Left colon (tissue), 2 donors: ENCODE measurements at regions not wholly inside any gene's neighbourhood (a gene's known extent, or its start where the extent isn't known, plus 50 kb on each side); places are given as distances from the start of the nearest gene placed in this dataset.
"Not testable (repeated sequence)": the region's sequence is repeated elsewhere in the genome, so short reads cannot be mapped to it uniquely, and the experiment has no call there.

Experiments used
- ATAC-seq: fragments of 200-7000 bp; cut with Tn5 transposase; one replicate; pipeline ENCODE4 v1.9.1; 2020; ENCODE audit warnings: mild to moderate bottlenecking, moderate library complexity
- DNase-seq, 2 donors: peaks; one replicate each; pipeline ENCODE4 v3.0.0-alpha.2; 2020
- intact Hi-C, 2 donors: fragments of 100-400 bp; cut with DNase I in 1 of 2; cut with micrococcal nuclease in 1 of 2; formaldehyde crosslinking; loops; one replicate each; pipeline versions ENCODE4 v1.11.2 to v1.14.0; 2022; cut with DNase I, micrococcal nuclease
- donor health status: DM: no; HTN: no; CAD: no.
- donor health status: DM: yes; HTN: yes; CAD: no.

DNA sequence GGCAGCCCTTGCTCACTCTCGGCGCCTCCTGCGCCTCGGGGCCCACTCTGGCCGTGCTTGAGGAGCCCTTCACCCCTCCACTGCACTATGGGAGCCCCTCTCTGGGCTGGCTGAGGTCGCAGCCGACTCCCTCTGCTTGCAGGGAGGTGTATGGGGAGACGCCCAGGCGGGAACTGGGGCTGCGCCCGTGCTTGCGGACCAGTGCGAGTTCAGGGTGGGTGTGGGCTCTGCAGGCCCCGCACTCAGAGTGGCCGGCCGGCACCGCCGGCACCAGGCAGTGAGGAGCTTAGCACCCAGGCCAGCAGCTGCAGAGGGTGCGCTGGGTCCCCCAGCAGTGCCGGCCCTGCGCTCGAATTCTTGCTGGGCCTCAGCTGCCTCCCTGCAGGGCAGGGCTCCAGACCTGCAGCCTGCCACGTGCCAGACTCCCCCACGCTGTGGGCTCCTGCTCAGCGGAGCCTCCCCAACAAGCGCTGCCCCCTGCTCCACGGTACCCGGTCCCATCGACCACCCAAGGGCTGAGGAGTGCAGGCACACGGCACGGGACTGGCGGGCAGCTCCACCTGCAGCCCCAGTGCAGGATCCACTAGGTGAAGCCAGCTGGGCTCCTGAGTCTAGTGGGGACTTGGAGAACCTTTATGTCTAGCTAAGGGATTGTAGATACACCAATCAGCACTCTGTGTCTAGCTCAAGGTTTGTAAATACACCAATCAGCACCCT is 54.0 kb upstream of the WWC2 start:
- intact Hi-C loops, DNase-seq, ATAC-seq: not testable (repeated sequence)

DNA sequence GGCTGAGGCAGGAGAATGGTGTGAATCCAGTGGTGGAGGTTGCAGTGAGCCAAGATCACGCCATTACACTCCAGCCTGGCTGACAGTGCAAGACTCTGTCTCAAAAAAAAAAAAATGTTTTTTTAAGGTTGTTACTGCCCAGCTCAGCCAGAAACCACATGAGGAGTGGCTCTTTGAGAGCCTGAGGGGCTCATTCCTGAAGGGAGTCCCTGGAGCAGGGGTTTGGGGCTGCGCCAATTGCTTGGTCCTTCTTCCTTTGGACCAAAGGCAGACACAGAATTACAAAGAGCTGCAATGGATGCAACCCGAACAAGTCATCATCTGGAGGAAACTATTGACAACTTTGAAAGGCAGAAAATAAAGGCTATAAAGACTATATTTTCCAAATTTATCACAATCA is 60.6 kb upstream of the WWC2 start:
- intact Hi-C loops = no loop called here
- DNase-seq (no peak), ATAC-seq (no peak)

DNA sequence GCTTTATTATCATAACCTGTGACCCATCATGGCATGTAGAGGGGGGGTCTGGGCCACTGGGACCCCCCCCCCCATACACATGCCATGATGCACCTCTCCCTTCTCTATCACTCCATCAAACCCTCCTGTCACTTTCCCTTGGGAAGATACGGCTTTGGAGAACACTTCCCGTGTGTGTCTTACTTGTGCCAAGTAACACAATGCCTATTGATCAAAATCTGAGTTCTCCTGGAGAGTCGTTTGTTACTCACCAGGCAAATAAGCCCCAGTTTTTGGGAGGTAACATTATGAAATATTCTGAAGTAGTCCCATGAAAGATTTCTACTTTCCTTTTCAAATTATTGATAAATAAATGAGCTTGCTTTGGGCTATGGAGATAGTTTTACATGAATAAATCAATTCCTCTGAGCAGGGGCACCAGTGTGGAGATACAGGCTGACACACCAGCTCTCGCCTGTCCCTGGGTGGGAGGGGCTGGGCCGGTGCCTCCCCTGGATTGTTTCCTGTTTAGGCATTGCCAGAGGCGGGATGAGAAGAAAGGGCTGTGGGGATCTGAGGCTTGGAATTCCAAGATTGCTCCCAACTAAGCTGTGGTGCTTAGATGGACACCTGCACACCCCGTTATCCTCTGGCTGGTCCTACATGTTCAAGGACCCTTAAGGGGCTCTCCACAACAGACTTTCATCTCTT is 63.2 kb upstream of the WWC2 start:
- intact Hi-C loops = no loop called here
- no peak for DNase-seq
- no peak for ATAC-seq

DNA sequence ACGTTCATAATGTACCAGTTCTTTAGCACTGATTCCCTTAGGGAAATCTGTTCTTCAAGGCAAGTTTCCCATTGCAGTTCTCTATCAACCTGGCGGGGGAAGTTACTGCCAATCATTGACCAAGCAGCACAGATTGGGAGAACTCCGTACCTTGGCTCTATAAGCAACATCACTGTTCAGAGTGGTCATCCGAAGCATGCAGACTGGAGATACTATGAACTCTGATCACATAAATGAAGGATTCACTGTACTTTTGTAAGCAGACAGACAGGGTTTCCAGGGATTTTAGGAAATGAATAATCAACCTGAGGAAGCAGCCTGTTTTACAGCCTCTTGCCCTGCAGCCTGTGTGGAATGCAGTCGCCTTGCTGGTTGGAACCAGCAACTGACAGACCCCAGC is 63.8 kb upstream of the WWC2 start:
- ATAC-seq (no peak), DNase-seq (no peak)
- intact Hi-C loops = no loop called here

DNA sequence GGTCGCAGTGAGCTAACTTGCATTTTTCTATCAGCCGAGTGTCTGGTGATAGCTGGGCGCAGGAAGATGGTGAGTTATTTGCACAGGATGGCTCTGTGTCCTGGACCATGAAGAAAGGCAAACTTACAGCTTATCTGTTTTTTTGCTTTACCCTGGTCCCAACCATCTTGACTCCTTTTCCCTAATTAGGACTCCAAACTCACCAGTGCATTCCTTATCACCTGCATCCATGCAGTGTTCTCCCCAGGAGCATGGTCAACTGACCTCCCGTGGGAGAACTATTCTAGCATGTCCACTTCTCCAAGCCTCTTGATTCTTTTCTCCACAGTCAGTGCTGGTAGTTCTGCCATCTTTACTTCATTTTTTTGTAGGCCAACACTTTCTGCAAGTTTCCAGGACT is 68.2 kb upstream of the WWC2 start:
- DNase-seq = no peak
- intact Hi-C loops = no loop called here
- ATAC-seq = no peak

DNA sequence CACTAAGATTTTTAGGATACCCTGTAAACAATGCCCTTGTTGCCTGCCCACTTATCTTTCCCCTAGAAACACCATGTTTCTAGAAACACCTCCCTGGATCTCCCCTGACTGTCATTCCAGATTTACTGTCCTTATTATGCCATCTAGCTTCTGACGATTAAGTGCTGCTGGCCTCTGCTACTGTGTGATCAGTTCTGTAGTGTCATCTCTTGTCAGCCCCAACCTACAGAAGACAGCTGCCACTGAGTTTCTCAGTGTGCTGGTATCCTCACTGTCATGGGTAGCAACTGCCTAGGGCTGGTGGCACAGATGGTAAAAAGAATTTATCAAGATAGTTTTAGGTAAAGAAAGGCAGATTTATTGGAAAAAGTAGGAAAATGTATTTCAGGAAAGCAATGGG is 68.7 kb upstream of the WWC2 start:
- no peak for ATAC-seq

DNA sequence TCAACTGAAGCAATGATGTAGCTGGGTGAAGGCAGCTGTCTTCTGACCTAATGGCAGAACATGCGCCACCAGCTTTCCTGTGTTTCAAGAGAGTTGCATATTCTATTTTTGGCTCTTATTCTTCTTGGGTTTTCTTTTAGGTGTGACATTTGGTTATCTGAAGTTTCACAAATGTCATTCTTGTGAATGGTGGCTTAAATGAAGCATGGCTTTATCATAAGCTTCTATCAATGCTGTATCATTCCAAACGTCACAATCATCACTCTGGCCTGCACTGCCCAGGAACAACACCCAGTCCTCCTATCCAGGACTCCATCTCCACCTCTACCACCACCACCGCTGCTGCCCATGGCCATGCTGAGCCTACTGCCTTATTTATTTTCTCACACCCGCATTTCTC is 69.7 kb upstream of the WWC2 start:
- ATAC-seq (no peak), DNase-seq (no peak)
- intact Hi-C loops = no loop called here

More for the DNA sequence above, 68.7 kb upstream of the WWC2 start:
- intact Hi-C loops = no loop called here
- no peak for DNase-seq

DNA sequence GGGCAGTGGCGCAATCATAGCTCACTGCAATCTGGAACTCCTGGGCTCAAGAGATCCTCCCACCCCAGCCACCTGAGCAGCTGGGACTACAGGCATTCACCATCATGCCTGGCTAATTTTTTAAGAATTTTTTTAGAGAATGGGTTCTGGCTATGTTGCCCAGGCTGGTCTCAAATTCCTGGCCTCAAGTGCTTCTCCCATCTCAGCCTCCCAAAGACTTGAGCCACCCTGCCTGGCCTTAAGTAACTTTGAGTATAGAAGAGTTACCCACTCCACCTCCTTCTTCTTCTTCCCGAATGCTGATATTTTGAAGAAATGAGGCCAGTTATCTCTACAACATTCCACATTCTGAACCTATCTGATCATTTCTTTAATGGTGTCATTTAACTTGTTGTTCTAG is 72.4 kb upstream of the WWC2 start:
- ATAC-seq (no peak), DNase-seq (no peak)
- intact Hi-C loops = no loop called here

DNA sequence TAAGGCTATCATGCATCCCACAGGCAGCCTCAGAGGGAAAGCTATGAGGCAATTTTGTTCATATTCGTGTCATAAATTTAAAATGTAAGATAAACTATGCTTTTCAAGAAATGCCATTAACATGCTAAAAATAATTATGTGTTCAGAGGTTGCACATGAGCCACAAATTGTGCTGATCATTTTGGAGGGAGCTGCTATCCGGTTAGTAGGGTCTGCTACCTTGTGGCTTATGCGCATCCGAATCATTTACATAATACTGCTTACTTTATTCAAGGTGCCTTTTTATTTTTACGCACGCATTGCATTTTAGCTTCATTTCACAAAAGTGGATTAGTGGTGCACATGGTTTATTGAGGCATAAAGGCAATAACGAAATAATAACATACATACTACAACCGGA is 76.4 kb upstream of the WWC2 start:
- DNase-seq (no peak), ATAC-seq (no peak)
- intact Hi-C loops = no loop called here

DNA sequence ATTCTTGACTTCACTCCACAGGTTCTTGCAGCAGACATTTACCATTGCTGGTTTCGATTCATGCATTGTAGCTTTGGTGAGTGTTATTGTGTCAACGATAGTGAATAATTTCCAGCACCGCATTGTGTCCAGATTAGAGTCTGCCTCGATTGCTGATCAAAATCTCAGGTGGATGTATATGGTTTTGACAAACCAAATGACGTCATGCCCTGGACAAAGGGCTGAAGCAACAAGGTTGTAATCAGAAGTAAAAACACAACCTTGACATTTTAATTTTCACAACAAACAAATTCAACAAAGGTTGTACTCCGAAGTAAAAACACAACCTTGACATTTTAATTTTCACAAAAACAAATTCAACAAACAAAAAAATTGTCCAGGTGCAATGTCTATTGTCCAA is 81.1 kb upstream of the WWC2 start:
- DNase-seq (no peak), ATAC-seq (no peak)
- intact Hi-C loops = no loop called here

DNA sequence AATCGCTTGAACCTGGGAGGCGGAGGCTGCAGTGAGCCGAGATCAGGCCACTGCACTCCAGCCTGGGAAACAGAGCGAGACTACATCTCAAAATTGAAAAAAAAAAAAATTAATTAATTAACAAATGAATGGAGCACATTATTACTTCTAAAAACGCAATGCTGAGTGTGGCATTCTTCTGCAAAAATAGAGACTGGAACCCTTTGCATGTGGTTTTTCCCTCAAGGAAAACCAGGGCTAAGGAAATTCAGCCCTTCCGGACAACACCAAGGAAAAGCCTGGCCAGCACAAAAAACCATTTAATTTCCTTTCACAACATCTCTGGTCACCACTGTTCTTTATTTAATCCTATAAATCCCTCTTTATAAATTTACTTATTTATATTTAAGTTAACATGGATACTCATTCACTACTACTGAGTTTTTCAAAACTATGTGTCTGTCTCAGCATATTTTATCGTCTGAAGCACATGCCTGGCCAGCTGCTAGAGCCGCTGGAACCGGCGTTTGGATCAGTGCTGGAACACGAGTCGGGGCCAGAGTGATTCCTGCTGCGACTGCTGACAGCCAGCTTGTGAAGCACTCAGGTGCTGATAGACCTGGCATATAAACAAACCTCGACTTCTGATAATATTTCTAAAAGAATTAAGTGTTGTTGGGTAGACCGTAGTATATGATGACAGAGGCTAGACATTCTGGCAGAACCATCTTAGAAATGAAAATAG is 84.5 kb upstream of the WWC2 start:
- intact Hi-C loops = no loop called here
- ATAC-seq (no peak), DNase-seq (no peak)

DNA sequence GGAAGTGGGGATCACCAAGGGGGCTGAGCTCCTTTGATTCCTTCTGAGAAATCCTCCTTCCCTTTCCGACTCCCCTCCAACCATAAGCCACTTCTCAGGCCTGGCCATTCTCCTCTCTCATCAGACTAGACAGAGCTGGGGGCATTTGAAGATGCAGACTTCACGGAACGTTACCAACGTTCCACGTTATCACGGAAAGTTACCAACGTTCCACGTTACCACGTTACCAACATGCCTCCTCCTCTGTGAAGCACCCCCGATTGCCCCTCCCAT is 85.4 kb upstream of the WWC2 start:
- intact Hi-C loops = no loop called here
- no peak for DNase-seq
- no peak for ATAC-seq

DNA sequence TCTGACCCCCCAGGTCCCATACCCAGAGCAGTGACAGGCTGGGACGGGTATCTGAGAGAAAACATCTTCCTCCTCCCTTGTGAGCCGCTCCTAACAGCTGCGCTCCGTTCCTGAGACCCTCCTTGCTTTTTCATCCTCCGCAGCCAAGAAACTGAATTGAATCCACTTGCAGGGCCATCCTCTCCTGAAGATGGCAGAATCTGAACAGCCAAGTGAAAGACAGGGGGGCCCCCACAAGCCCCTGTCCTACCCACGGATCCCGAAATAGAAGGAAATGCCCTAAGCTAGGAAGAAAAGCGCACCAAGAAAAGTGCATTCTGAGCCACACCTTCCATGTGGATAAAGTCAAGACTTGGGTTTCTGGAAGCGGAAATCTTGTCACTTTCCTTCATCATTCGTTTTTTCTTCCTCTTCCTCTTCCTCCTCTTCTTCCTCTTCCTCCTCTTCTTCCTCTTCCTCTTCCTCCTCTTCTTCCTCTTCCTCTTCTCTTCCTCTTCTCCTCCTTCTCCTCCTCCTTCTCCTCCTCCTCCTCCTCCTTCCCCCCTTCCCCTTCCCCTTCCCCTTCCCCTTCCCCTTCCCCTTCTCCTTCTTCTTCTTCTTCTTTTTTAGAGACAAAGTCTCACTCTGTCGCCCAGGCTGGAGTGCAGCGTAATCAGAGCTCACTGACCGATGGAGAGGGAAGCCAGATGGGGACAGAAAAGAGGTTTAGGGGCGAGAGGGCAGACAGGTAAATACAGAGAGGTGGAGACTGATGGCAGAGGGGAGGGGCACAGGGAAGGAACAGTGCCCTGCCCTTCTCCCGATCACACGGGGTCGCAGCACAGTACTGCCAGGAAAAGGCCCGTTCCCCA is 86.0 kb upstream of the WWC2 start:
- no peak for DNase-seq
- ATAC-seq = no peak
- intact Hi-C loops = no loop called here

DNA sequence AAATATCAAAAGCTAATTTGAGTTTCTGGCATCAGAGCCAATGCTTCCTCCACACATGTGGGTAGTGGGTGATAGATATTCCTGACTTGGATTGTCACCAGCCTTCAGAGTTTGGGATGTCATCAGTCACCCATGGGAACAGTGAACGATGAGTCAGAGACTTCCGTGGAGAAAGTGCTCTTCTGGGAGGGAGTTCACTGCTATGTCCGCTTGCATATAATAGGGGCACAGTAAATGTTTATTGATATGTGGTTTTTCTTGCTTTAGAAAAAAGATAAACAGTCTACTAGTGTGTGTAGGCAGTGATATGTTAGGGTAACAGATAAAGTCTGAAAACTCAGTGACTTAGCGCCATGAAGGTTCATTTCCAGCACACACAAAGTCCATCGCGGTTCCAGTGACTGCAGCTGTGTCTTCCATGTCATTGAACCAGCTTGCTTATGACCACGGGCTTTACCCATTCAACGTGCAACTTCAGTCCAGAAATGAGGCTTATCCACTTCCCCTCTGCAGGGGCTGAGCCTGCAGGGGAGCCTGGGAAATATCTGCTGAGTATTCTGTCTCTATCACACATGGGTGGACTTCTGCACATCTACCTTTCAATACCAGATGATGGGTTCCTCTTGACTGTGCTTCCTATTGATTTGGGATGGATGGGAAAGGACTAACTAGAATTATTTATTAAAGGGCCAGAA is 87.7 kb upstream of the WWC2 start:
- no peak for DNase-seq
- intact Hi-C loops = no loop called here
- ATAC-seq = no peak

DNA sequence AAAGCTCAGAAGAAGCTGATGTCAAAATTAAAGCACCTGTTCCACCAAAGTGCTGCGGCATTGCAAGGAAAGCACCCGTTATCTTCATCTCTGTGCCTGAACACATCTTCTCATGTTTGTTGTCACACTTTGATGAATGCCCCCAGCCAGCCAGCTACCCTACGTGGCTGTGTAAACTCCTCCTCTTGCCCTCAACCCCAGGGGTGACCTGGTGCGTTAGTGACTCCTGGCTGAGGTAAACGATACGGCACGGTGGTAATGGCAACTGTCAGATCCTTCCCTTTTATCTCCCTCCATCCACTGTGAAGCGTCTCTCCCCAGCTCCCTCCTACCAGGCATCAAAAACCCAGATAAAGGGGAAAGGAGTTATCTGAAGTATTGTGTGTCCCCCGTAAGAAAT is 90.6 kb upstream of the WWC2 start:
- ATAC-seq (no peak), DNase-seq (no peak)
- intact Hi-C loops = no loop called here

DNA sequence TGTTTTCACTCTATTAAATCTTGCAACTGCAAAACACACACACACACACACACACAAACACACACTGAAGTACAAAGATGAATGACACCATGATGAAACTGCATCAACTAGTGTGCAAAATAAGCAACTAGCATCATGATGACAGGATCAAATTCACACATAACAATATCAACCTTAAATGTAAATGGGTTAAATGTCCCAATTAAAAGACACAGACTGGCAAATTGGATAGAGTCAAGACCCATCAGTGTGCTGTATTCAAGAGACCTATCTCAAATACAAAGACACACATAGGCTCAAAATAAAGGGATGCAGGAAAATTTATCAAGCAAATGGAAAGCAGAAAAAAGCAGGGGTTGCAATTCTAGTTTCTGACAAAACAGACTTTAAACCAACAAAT is 87.2 kb upstream of the DCTD start:
- intact Hi-C loops, ATAC-seq, DNase-seq: not testable (repeated sequence)

DNA sequence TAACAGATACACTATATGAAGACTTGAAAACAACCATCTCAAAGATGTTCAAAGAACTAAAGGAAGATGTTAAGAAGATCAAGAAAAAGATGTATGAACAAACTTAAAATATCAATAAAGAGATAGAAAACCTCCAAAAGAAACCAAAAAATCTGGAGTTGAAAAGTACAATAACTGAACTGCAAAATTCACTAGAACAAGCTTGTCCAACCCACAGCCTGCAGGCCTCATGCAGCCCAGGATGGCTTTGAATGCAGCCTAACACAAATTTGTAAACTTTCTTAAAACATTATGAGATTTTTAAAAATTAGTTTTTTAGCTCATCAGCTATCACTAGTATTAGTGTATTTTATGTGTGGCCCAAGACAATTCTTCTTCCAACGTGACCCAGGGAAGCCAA is 77.0 kb upstream of the DCTD start:
- ATAC-seq = no peak
- intact Hi-C loops = no loop called here
- DNase-seq = no peak

DNA sequence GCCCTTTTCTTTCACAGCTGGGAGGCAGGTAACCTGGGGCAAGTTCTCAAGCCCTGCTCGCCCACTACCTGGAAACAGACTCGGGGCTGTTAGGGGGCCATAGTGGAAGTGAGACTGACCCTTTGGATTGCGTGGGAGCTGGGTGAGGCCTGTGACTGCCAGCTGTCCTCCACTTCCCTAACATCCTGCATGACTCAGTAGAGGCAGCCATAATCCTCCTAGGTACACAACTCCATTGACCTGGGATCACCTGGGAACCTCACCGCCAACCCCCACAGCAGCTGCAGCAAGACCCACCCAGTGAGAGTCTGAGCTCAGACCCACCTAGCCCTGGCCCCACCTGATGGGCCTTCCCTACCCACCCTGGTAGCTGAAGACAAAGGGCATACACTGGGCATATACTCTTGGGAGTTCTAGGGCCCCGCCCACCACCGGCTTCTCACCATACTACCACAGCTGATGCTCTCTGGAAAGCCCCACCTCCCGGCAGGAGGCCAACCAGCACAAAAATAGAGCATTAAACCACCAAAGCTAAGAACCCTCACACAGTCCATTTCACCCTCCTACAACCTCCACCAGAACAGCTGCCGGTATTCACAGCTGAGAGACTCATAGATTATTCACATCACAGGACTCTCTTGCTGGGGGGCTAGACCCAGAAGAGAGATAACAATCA is 61.1 kb upstream of the DCTD start:
- ATAC-seq = no peak

DNA sequence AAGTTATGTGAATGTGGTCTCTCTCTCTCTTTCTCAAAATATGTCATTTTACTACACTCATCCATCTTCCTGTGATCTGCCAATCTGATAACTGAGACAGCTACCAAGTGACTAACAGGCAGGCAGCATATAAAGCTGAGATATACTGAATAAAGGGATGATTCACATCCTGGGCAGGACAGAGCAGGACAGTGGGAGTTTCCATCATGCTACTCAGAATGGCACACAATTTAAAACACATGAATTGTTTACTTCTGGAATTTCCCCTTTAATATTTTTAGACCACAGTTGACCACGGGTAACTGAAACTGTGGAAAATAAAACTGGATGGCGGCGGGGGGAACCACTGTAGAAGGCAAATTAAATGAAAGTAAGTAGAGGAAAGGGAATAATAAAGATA is 58.6 kb upstream of the DCTD start:
- DNase-seq (no peak), ATAC-seq (no peak)
- intact Hi-C loops = no loop called here

More for the DNA sequence above, 61.1 kb upstream of the DCTD start:
- intact Hi-C loops = no loop called here
- DNase-seq = peak in 1 of 2 donors; percentile 7
